ENCODE measurements at regions not wholly inside any gene's neighbourhood (a gene's known extent, or its start where the extent isn't known, plus 50 kb on each side); places are given as distances from the start of the nearest gene placed in this dataset.
A peak's percentile ranks its signal among the peaks of the same experiment; 100 is the strongest.

- Histone ChIP-seq H3K4me1 (peaks cover 0 to 5% (median 0%) of the 10 kb centered on the region in 4 donors), H3K27ac (no peak overlapping the region), H3K4me3 (no peak overlapping the region), H3K36me3 (no peaks in the 10 kb centered on the region), H3K9me3 (no peaks in the 10 kb centered on the region), H3K27me3 (no peaks in the 10 kb centered on the region)
- intact Hi-C loops (cut with DNase I; ENCODE audit: low total_unique reads) (no loop called here), in situ Hi-C loops (cut with MboI; ENCODE audit: low pct_ligation_motif_present in 1 of 4, low pct_unique_long_range_greater_than_20kb in 1 of 4, low sequenced_read_pairs in 3 of 4) (no loop called here)
- DNase-seq: no peak
- WGBS, 2 donors (ENCODE audit: low coverage in 1 of 2): 64 to 77% methylated on average over 2 of the region's 2 CpGs
- TF ChIP-seq CTCF (IDR thresholded peaks at IDR 0.05): no peak
- TF ChIP-seq POLR2AphosphoS5 (IDR thresholded peaks at IDR 0.05): no peak
These were observed 211.6 kb upstream of the PTBP2 start for GRCh38 chr1:96509951-96510350.

GRCh38 chr1:96510391-96510790 is 211.2 kb upstream of the PTBP2 start:
- Histone ChIP-seq H3K9me3 (no peaks in the 10 kb centered on the region), H3K4me1 (peaks cover 0 to 5% (median 0%) of the 10 kb centered on the region in 4 donors), H3K27ac (no peak overlapping the region), H3K36me3 (no peaks in the 10 kb centered on the region), H3K4me3 (no peak overlapping the region), H3K27me3 (no peaks in the 10 kb centered on the region)
- TF ChIP-seq EP300 (IDR thresholded peaks at IDR 0.05; ENCODE audit: low read depth): no peak
- no peak for TF ChIP-seq POLR2A (IDR thresholded peaks at IDR 0.05)
- no peak for TF ChIP-seq POLR2AphosphoS5 (IDR thresholded peaks at IDR 0.05)
- TF ChIP-seq CTCF (IDR thresholded peaks at IDR 0.05): no peak
- intact Hi-C loops (cut with DNase I; ENCODE audit: low total_unique reads) (no loop called here), in situ Hi-C loops (cut with MboI; ENCODE audit: low pct_ligation_motif_present in 1 of 4, low pct_unique_long_range_greater_than_20kb in 1 of 4, low sequenced_read_pairs in 3 of 4) (no loop called here)
- WGBS, 2 donors (ENCODE audit: low coverage in 1 of 2): 68 to 70% methylated on average over 3 of the region's 3 CpGs
- DNase-seq: no peak

GRCh38 chr1:96510911-96511310 is 210.7 kb upstream of the PTBP2 start:
- Histone ChIP-seq H3K27me3 (no peaks in the 10 kb centered on the region), H3K4me1 (peaks cover 0 to 5% (median 0%) of the 10 kb centered on the region in 4 donors), H3K36me3 (no peaks in the 10 kb centered on the region), H3K9me3 (no peaks in the 10 kb centered on the region), H3K27ac (no peak overlapping the region), H3K4me3 (no peak overlapping the region)
- intact Hi-C loops (cut with DNase I; ENCODE audit: low total_unique reads): no loop called here
- peak; percentile 17 for DNase-seq
- WGBS, 2 donors (ENCODE audit: low coverage in 1 of 2): 39 to 67% methylated on average over 3 of the region's 3 CpGs
- in situ Hi-C loops (cut with MboI; ENCODE audit: low pct_ligation_motif_present in 1 of 4, low pct_unique_long_range_greater_than_20kb in 1 of 4, low sequenced_read_pairs in 3 of 4): no loop called here
- TF ChIP-seq POLR2AphosphoS5 (IDR thresholded peaks at IDR 0.05) (peak in 1 of 3 donors; percentile 64), EP300 (IDR thresholded peaks at IDR 0.05; ENCODE audit: low read depth) (no peak)

- in situ Hi-C loops (cut with MboI; ENCODE audit: low pct_ligation_motif_present in 1 of 4, low pct_unique_long_range_greater_than_20kb in 1 of 4, low sequenced_read_pairs in 3 of 4) (no loop called here), intact Hi-C loops (cut with DNase I; ENCODE audit: low total_unique reads) (no loop called here)
- H3K27ac ChIP-seq: peak overlapping the region in 1 of 4 donors; percentile 34
- H3K36me3 ChIP-seq: no peaks in the 10 kb centered on the region
- peaks cover 0 to 5% (median 0%) of the 10 kb centered on the region in 4 donors for H3K4me1 ChIP-seq
- WGBS, 2 donors (ENCODE audit: low coverage in 1 of 2): 52 to 63% methylated on average over 1 of the region's 1 CpG
- TF ChIP-seq EP300 (IDR thresholded peaks at IDR 0.05; ENCODE audit: low read depth) (no peak), POLR2AphosphoS5 (IDR thresholded peaks at IDR 0.05) (peak in 1 of 3 donors; percentile 33), POLR2A (IDR thresholded peaks at IDR 0.05) (no peak)
- no peak for DNase-seq
- H3K9me3 ChIP-seq: no peaks in the 10 kb centered on the region
- H3K27me3 ChIP-seq: no peaks in the 10 kb centered on the region
- H3K4me3 ChIP-seq: no peak overlapping the region
These were observed 208.4 kb upstream of the PTBP2 start for GRCh38 chr1:96513136-96513535.

- peaks cover 0 to 5% (median 0%) of the 10 kb centered on the region in 4 donors for H3K4me1 ChIP-seq
- H3K9me3 ChIP-seq: no peaks in the 10 kb centered on the region
- DNase-seq: no peak
- no peaks in the 10 kb centered on the region for H3K36me3 ChIP-seq
- WGBS, 2 donors (ENCODE audit: low coverage in 1 of 2): 61% methylated on average over 3 of the region's 3 CpGs; no CpG with 5 or more reads in 1 of the 2 donors
- H3K27ac ChIP-seq: no peak overlapping the region
- TF ChIP-seq POLR2A (IDR thresholded peaks at IDR 0.05): no peak
- TF ChIP-seq POLR2AphosphoS5 (IDR thresholded peaks at IDR 0.05): no peak
- TF ChIP-seq EP300 (IDR thresholded peaks at IDR 0.05; ENCODE audit: low read depth): no peak
- TF ChIP-seq CTCF (IDR thresholded peaks at IDR 0.05): no peak
- in situ Hi-C loops (cut with MboI; ENCODE audit: low pct_ligation_motif_present in 1 of 4, low pct_unique_long_range_greater_than_20kb in 1 of 4, low sequenced_read_pairs in 3 of 4): no loop called here
- H3K4me3 ChIP-seq: no peak overlapping the region
- H3K27me3 ChIP-seq: no peaks in the 10 kb centered on the region
- intact Hi-C loops (cut with DNase I; ENCODE audit: low total_unique reads): no loop called here
These were observed 206.2 kb upstream of the PTBP2 start for GRCh38 chr1:96515430-96515829.
